B cell (primary cell): ENCODE measurements at regions not wholly inside any gene's neighbourhood (a gene's known extent, or its start where the extent isn't known, plus 50 kb on each side); places are given as distances from the start of the nearest gene placed in this dataset.

ENCODE experiments used
- ATAC-seq: fragments of 200-7000 bp; cut with Tn5 transposase; one replicate; pipeline ENCODE4 v1.10.0; 2021; ENCODE audit warnings: low read depth, mild to moderate bottlenecking, moderate number of reproducible peaks, moderate library complexity
- CTCF ChIA-PET: fragments of 350-600 bp; sonication (Branson Sonifier 250); formaldehyde crosslinking; loops from one replicate; lab custom pipeline; 2021; ENCODE audit warnings: antibody characterized with exemption, inconsistent platforms; lab: Charles Lee
- POLR2A ChIA-PET: fragments of 350-600 bp; sonication (Branson Sonifier 250); formaldehyde crosslinking; loops from one replicate; lab custom pipeline; 2021; ENCODE audit warnings: antibody characterized with exemption; lab: Charles Lee
- DNase-seq: peaks from one replicate; pipeline ENCODE4 v3.0.0; 2013
- H2AFZ ChIP-seq: 2 replicates; pipeline ENCODE4 v1.6.1; 2012; ENCODE audit warnings: mild to moderate bottlenecking, low read depth, low read length; ENCODE audit not compliant: insufficient read depth, poor library complexity, severe bottlenecking
- H3K27ac ChIP-seq, 2 donors: 1 replicate in 1 of 2; 2 replicates in 1 of 2; pipeline ENCODE4 v1.5.1; 2012 to 2013; ENCODE audit warnings: low read length in 2 of 2, mild to moderate bottlenecking in 2 of 2, moderate library complexity in 1 of 2
- H3K27me3 ChIP-seq, 4 experiments: fragments of 200-600 bp in 1 of 4; sonication (generic) in 1 of 4; replicated peaks in 1 of 4; 1 replicate in 2 of 4; 2 replicates in 2 of 4; pipeline versions ENCODE4 v1.6.1 to v1.7.0; 2013 to 2016; ENCODE audit warnings: low read length in 3 of 4, mild to moderate bottlenecking in 2 of 4, mixed read lengths in 1 of 4, moderate library complexity in 1 of 4; ENCODE audit not compliant: insufficient read depth in 4 of 4, control insufficient read depth in 3 of 4; ENCODE audit errors: control extremely low read depth in 1 of 4
- H3K36me3 ChIP-seq, 2 experiments: replicated peaks in 1 of 2; 1 replicate in 1 of 2; 2 replicates in 1 of 2; pipeline versions ENCODE4 v1.6.1 to v1.7.1; 2013; ENCODE audit warnings: low read length in 1 of 2; ENCODE audit not compliant: insufficient read depth in 2 of 2, control insufficient read depth in 1 of 2; ENCODE audit errors: control extremely low read depth in 1 of 2, extremely low read depth in 1 of 2
- H3K4me1 ChIP-seq, 2 donors: fragments of 200-600 bp in 1 of 2; sonication (generic) in 1 of 2; 1 replicate in 1 of 2; 2 replicates in 1 of 2; pipeline versions ENCODE4 v1.5.1 to v1.6.1; 2013 to 2017; ENCODE audit warnings: low read length in 2 of 2; ENCODE audit not compliant: control insufficient read depth in 2 of 2, insufficient read depth in 2 of 2
- H3K4me2 ChIP-seq: replicated peaks from 2 replicates; pipeline ENCODE3; 2012; ENCODE audit warnings: mild to moderate bottlenecking, low read depth, low read length; ENCODE audit not compliant: poor library complexity, severe bottlenecking
- H3K4me3 ChIP-seq, 5 experiments: fragments of 200-600 bp in 1 of 5; sonication (generic) in 1 of 5; 1 replicate in 3 of 5; 2 replicates in 2 of 5; pipeline versions ENCODE4 v1.5.1 to v1.7.0; 2011 to 2016; ENCODE audit warnings: low read length in 4 of 5, mild to moderate bottlenecking in 4 of 5, low read depth in 2 of 5, control low read depth in 1 of 5, moderate library complexity in 1 of 5; ENCODE audit not compliant: insufficient read depth in 1 of 5; ENCODE audit errors: control extremely low read depth in 1 of 5, extremely low read depth in 1 of 5
- H3K79me2 ChIP-seq: fragments of 200-600 bp; sonication (generic); one replicate; pipeline ENCODE4 v1.6.0; 2016; ENCODE audit warnings: low read length; ENCODE audit not compliant: control insufficient read depth, insufficient read depth
- H3K9ac ChIP-seq: fragments of 200-600 bp; sonication (generic); 2 replicates; pipeline ENCODE4 v1.6.1; 2017; ENCODE audit warnings: mild to moderate bottlenecking, low read length, moderate library complexity
- H3K9me3 ChIP-seq, 3 donors: one replicate each; pipeline versions ENCODE4 v1.6.1 to v1.7.1; 2013; ENCODE audit warnings: low read length in 2 of 3; ENCODE audit not compliant: control insufficient read depth in 2 of 3, insufficient read depth in 1 of 3; ENCODE audit errors: control extremely low read depth in 1 of 3
- H4K20me1 ChIP-seq: 2 replicates; pipeline ENCODE4 v1.6.0; 2012; ENCODE audit warnings: mild to moderate bottlenecking, low read length; ENCODE audit not compliant: insufficient read depth, control insufficient read depth, poor library complexity, severe bottlenecking
- H3K27ac Mint-ChIP-seq: one replicate; pipeline ENCODE4 v1.8.0; 2021; ENCODE audit warnings: mixed read lengths
- H3K27me3 Mint-ChIP-seq: one replicate; pipeline ENCODE4 v1.8.0; 2021; ENCODE audit warnings: mixed read lengths
- H3K4me1 Mint-ChIP-seq: one replicate; pipeline ENCODE4 v1.8.0; 2021; ENCODE audit warnings: mixed read lengths
- H3K4me3 Mint-ChIP-seq: one replicate; pipeline ENCODE4 v1.8.0; 2021; ENCODE audit warnings: mixed read lengths
- H3K9me3 Mint-ChIP-seq: one replicate; pipeline ENCODE4 v1.8.0; 2022; ENCODE audit warnings: mixed read lengths; ENCODE audit not compliant: insufficient read depth
- CTCF ChIP-seq: fragments of 200-600 bp; IDR thresholded peaks from one replicate; pipeline ENCODE4 v1.8.0; 2022; ENCODE audit warnings: antibody characterized with exemption, mild to moderate bottlenecking
- EZH2 ChIP-seq: IDR thresholded peaks from 2 replicates; pipeline ENCODE4 v1.6.1; 2012; ENCODE audit warnings: borderline replicate concordance, low read depth, mild to moderate bottlenecking, moderate library complexity, low read length; ENCODE audit not compliant: insufficient read depth, poor library complexity, severe bottlenecking
- WGBS: methylation state at CpG from one replicate; pipeline ENCODE4 v1.1.5; 2013; ENCODE audit warnings: missing lambda C conversion rate; ENCODE audit not compliant: insufficient coverage; 5-methylcytosine and 5-hydroxymethylcytosine counted together
- intact Hi-C: fragments of 100-400 bp; cut with micrococcal nuclease; formaldehyde crosslinking; loops from one replicate; pipeline ENCODE4 v1.10.0; 2022

- Histone ChIP-seq H3K27me3 (no peaks in the 10 kb centered on the region), H3K4me1 (no peaks in the 10 kb centered on the region), H3K9ac (no peak overlapping the region), H3K79me2 (no peaks in the 10 kb centered on the region), H4K20me1 (no peaks in the 10 kb centered on the region), H3K4me2 (no peak overlapping the region), H3K9me3 (no peaks in the 10 kb centered on the region), H3K27ac (no peak overlapping the region), H2AFZ (no peak overlapping the region), H3K4me3 (no peak overlapping the region), H3K36me3 (no peaks in the 10 kb centered on the region)
- no peaks in the 10 kb centered on the region for H3K9me3 Mint-ChIP-seq
- DNase-seq, result no peak
- WGBS, result no CpG with 5 or more reads among the region's 2 CpGs
- ChIA-PET CTCF (no interaction called here), POLR2A (no interaction called here)
- no peak for TF ChIP-seq EZH2
- no peak for TF ChIP-seq CTCF
- no peak overlapping the region for H3K27ac Mint-ChIP-seq
- no peak overlapping the region for H3K4me3 Mint-ChIP-seq
- intact Hi-C loops, result no loop called here
- no peak for ATAC-seq
- no peaks in the 10 kb centered on the region for H3K4me1 Mint-ChIP-seq
- no peaks in the 10 kb centered on the region for H3K27me3 Mint-ChIP-seq
Measured at GRCh38 chr6:112504621-112505020, 157.5 kb downstream of the RFPL4B start.

GRCh38 chr6:112511441-112511840 is 164.3 kb downstream of the RFPL4B start:
- H3K9ac ChIP-seq, result no peak overlapping the region
- ChIA-PET POLR2A (no interaction called here), CTCF (no interaction called here)
- H3K4me3 ChIP-seq, result no peak overlapping the region
- no peaks in the 10 kb centered on the region for H3K36me3 ChIP-seq
- H3K4me1 Mint-ChIP-seq, result no peaks in the 10 kb centered on the region
- H3K4me3 Mint-ChIP-seq, result no peak overlapping the region
- no peaks in the 10 kb centered on the region for H3K27me3 ChIP-seq
- no peaks in the 10 kb centered on the region for H3K4me1 ChIP-seq
- no peak overlapping the region for H2AFZ ChIP-seq
- ATAC-seq, result no peak
- H3K27ac ChIP-seq, result no peak overlapping the region
- no peaks in the 10 kb centered on the region for H3K9me3 Mint-ChIP-seq
- no peak for DNase-seq
- no peaks in the 10 kb centered on the region for H3K9me3 ChIP-seq
- H3K27me3 Mint-ChIP-seq, result peaks cover 9% of the 10 kb centered on the region
- H4K20me1 ChIP-seq, result no peaks in the 10 kb centered on the region
- intact Hi-C loops, result no loop called here
- H3K4me2 ChIP-seq, result no peak overlapping the region
- WGBS, result no CpG with 5 or more reads among the region's 1 CpG
- TF ChIP-seq EZH2, result no peak
- H3K79me2 ChIP-seq, result no peaks in the 10 kb centered on the region
- H3K27ac Mint-ChIP-seq, result no peak overlapping the region
